ENCODE measurements at regions not wholly inside any gene's neighbourhood (a gene's known extent, or its start where the extent isn't known, plus 50 kb on each side); places are given as distances from the start of the nearest gene placed in this dataset.

GRCh38 chr21:15362458-15362857, 297.7 kb upstream of the NRIP1 start:
- TF ChIP-seq CTCF (IDR thresholded peaks at IDR 0.05) (no peak), POLR2A (IDR thresholded peaks at IDR 0.05) (no peak)

Measured in heart left ventricle (tissue), 13 donors.